BJ (cell line): ENCODE measurements at regions not wholly inside any gene's neighbourhood (a gene's known extent, or its start where the extent isn't known, plus 50 kb on each side); places are given as distances from the start of the nearest gene placed in this dataset.

Experiments used
- CTCF ChIA-PET: fragments of 350-600 bp; formaldehyde crosslinking; extraction: SDS; loops from one replicate; lab custom pipeline; 2021; ENCODE audit warnings: antibody characterized with exemption, inconsistent platforms; lab: Yijun Ruan, JAX
- POLR2A ChIA-PET: fragments of 300-600 bp; sonication (Branson Sonifier 250); formaldehyde crosslinking; extraction: SDS; loops from one replicate; lab custom pipeline; 2021; ENCODE audit warnings: antibody characterized with exemption; lab: Charles Lee
- DNase-seq: peaks from one replicate; pipeline ENCODE4 v3.0.0-alpha.2; 2011; ENCODE audit warnings: low read depth
- H3K27me3 ChIP-seq: 2 replicates; pipeline ENCODE4 v1.6.0; 2011; ENCODE audit warnings: low read length; ENCODE audit not compliant: control insufficient read depth, insufficient read depth
- H3K36me3 ChIP-seq: 2 replicates; pipeline ENCODE4 v1.5.1; 2011; ENCODE audit warnings: low read length; ENCODE audit not compliant: control insufficient read depth, insufficient read depth
- H3K4me3 ChIP-seq: 2 replicates; pipeline ENCODE4 v1.5.1; 2011; ENCODE audit warnings: low read depth, mild to moderate bottlenecking, control low read depth, low read length
- TF ChIP-seq, protein P1 (sequence below): IDR thresholded peaks from 2 replicates; pipeline ENCODE4 v1.5.1; 2011; ENCODE audit warnings: low read depth, mild to moderate bottlenecking, control low read depth, inconsistent platforms, low read length, moderate library complexity; ENCODE audit not compliant: insufficient read depth

DNA sequence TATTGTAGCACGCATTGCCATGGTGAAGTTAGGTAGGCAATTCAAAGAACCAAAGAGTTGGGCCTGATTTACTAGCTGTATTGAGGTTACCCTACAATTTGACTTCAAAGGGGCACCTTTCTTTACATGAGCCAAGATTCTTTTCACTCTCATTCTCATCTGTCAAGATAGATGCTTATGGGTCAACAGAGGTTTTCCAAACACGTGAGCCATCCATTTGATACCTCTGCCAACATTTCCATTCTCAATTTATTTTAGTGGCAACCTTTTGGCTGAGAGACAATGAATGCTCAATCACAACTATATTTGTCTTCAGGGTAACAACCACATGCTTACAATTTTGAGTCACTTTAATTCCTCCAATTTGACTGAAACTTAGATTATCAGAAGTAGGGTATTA is 370.6 kb upstream of the CDH20 start:
- H3K4me3 ChIP-seq: no peak overlapping the region
- TF ChIP-seq, protein P1, sequence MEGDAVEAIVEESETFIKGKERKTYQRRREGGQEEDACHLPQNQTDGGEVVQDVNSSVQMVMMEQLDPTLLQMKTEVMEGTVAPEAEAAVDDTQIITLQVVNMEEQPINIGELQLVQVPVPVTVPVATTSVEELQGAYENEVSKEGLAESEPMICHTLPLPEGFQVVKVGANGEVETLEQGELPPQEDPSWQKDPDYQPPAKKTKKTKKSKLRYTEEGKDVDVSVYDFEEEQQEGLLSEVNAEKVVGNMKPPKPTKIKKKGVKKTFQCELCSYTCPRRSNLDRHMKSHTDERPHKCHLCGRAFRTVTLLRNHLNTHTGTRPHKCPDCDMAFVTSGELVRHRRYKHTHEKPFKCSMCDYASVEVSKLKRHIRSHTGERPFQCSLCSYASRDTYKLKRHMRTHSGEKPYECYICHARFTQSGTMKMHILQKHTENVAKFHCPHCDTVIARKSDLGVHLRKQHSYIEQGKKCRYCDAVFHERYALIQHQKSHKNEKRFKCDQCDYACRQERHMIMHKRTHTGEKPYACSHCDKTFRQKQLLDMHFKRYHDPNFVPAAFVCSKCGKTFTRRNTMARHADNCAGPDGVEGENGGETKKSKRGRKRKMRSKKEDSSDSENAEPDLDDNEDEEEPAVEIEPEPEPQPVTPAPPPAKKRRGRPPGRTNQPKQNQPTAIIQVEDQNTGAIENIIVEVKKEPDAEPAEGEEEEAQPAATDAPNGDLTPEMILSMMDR: no peak
- ChIA-PET CTCF (no interaction called here), POLR2A (no interaction called here)
- no peaks in the 10 kb centered on the region for H3K27me3 ChIP-seq
- no peak for DNase-seq
- H3K36me3 ChIP-seq: no peaks in the 10 kb centered on the region

DNA sequence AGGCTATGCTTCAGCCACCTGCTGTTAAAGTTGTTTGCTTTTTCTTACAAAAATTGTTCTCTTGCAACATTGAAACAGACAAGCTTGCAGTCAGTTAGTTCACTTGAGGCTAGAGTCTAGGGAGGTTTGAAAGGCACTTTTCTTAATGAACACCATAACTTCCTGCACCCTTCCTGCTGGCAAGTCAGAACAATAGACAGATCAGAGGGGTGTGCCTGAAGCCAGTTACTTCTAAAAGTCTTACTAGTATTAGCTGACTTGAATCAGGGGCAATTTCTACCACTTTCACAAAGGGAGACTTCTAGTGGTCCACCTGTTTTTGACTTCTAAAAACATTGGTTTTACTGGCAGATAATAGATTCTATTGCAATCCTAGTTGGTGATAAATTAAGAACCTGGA is 367.4 kb upstream of the CDH20 start:
- CTCF ChIA-PET: no interaction called here
- no peak for DNase-seq
- TF ChIP-seq, protein P1: no peak
- Histone ChIP-seq H3K4me3 (no peak overlapping the region), H3K27me3 (no peaks in the 10 kb centered on the region), H3K36me3 (no peaks in the 10 kb centered on the region)
- POLR2A ChIA-PET: no interaction called here

DNA sequence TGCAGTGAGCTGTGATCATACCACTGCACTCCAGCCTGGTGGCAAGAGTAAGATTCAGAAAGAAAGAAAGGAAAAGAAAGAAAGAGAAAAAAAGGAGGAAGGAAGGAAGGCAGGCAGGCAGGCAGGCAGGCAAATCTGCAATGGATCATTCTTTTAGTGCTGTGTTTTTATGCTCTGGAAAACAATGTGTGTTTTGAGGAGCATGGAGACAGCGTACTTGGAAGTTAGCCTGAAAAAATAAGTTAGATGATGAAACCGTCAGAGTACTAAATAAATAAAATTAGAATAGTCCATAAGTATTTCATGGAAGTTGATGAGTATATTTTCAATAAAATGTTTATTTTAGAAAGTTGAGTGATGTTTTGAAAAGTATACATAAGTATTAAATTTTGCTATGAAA is 366.4 kb upstream of the CDH20 start:
- ChIA-PET POLR2A (no interaction called here), CTCF (no interaction called here)
- no peak for DNase-seq

DNA sequence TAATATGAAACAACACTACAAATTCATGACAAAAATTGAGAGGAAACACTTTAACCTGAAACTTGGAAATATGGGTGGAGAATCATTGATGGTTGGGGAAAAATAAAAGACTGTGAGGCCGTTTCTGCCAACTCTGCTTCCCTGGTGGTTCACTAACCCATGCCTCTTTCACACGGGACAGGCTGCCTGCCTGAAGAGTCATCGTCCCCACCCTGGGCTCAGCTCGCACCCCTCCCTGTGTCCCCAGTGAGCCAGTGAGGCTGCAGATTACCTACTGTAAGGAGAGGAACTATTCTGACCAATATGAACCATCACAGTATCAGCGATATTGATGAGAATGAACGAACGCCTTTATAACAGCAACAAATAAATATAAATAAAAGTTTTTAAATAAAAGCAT is 357.8 kb upstream of the CDH20 start:
- CTCF ChIA-PET: no interaction called here
- no peak for DNase-seq
- Histone ChIP-seq H3K36me3 (no peaks in the 10 kb centered on the region), H3K4me3 (no peak overlapping the region), H3K27me3 (no peaks in the 10 kb centered on the region)
- TF ChIP-seq, protein P1: no peak
- POLR2A ChIA-PET: no interaction called here

More for the DNA sequence above, 366.4 kb upstream of the CDH20 start:
- H3K4me3 ChIP-seq: no peak overlapping the region
- H3K27me3 ChIP-seq: no peaks in the 10 kb centered on the region
- H3K36me3 ChIP-seq: no peaks in the 10 kb centered on the region
- TF ChIP-seq, protein P1: no peak

DNA sequence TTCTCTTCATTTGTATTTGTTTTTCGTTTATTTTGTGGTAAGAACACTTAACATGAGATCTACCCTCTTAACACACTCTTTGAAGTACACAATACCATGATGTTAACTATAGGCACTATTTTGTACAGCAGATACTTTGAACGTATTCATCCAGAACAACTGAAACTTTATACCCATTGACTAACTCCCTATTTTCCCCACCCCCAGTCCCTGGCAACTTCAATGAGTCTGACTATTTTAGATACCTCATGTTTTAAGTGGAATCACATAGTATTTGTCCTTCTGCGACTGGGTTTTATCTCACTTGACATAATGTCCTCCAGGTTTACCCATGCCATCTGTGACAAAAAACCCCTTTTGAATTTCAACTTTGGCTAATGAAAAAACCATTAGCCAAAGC is 356.3 kb upstream of the CDH20 start:
- POLR2A ChIA-PET: no interaction called here
- H3K36me3 ChIP-seq: no peaks in the 10 kb centered on the region
- H3K4me3 ChIP-seq: no peak overlapping the region
- TF ChIP-seq, protein P1: no peak
- no peaks in the 10 kb centered on the region for H3K27me3 ChIP-seq
- CTCF ChIA-PET: no interaction called here
- no peak for DNase-seq
